Right forelimb (tissue), 1 donor: ENCODE measurements at regions not wholly inside any gene's neighbourhood (a gene's known extent, or its start where the extent isn't known, plus 50 kb on each side); places are given as distances from the start of the nearest gene placed in this dataset.

Experiments used
- DNase-seq: peaks from one replicate; pipeline ENCODE4 v3.0.0-alpha.2; 2018

- DNase-seq = no peak
Measured at GRCh38 chr1:4932311-4933030, 278.1 kb downstream of the AJAP1 start.

- no peak for DNase-seq
Measured at GRCh38 chr1:4931486-4931885, 277.1 kb downstream of the AJAP1 start.

GRCh38 chr1:4928186-4928585 lies 273.8 kb downstream of the AJAP1 start:
- no peak for DNase-seq

GRCh38 chr1:4924356-4924755 lies 269.9 kb downstream of the AJAP1 start:
- DNase-seq = no peak

GRCh38 chr1:4916610-4917009 lies 262.2 kb downstream of the AJAP1 start:
- DNase-seq = no peak

- DNase-seq = no peak
Measured at GRCh38 chr1:4915154-4915553, 260.7 kb downstream of the AJAP1 start.

GRCh38 chr1:4908486-4908885 lies 254.1 kb downstream of the AJAP1 start:
- no peak for DNase-seq

- no peak for DNase-seq
Measured at GRCh38 chr1:4894566-4894965, 240.2 kb downstream of the AJAP1 start.

- DNase-seq = no peak
Measured at GRCh38 chr1:4880626-4881025, 226.2 kb downstream of the AJAP1 start.

GRCh38 chr1:4877426-4877825 lies 223.0 kb downstream of the AJAP1 start:
- DNase-seq = no peak

- DNase-seq = no peak
Measured at GRCh38 chr1:4871373-4871772, 217.0 kb downstream of the AJAP1 start.

GRCh38 chr1:4868521-4868920 lies 214.1 kb downstream of the AJAP1 start:
- DNase-seq = no peak

GRCh38 chr1:4856396-4856795 lies 202.0 kb downstream of the AJAP1 start:
- DNase-seq = no peak

- no peak for DNase-seq
Measured at GRCh38 chr1:4854367-4854766, 200.0 kb downstream of the AJAP1 start.

- no peak for DNase-seq
Measured at GRCh38 chr1:4853904-4854303, 199.5 kb downstream of the AJAP1 start.

GRCh38 chr1:4851385-4852065 lies 197.1 kb downstream of the AJAP1 start:
- no peak for DNase-seq

- no peak for DNase-seq
Measured at GRCh38 chr1:4848431-4848830, 194.0 kb downstream of the AJAP1 start.

- no peak for DNase-seq
Measured at GRCh38 chr1:4847711-4848110, 193.3 kb downstream of the AJAP1 start.
